ENCODE measurements at regions not wholly inside any gene's neighbourhood (a gene's known extent, or its start where the extent isn't known, plus 50 kb on each side); places are given as distances from the start of the nearest gene placed in this dataset.
"Not testable (repeated sequence)": the region's sequence is repeated elsewhere in the genome, so short reads cannot be mapped to it uniquely, and the experiment has no call there.

DNA sequence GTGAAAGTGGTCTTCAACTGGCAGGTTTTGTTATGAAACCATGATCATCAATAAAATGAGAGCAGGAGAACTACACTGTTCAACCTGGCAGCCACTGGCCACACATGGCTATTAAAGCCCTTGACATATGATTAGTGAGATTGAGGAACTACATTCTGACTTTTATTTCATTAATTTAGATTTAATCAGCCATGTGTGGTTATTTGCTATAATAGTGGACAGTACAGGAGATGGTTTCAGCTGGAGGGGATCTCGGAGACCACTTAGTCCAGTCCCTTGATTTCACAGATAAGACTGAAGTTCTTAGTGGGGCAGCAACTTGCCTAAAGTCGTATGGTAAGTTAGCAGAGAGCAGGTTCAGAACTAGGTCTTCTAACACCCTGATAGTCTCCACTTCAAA is 111.7 kb upstream of the BMPER start:
- Histone ChIP-seq H3K36me3 (replicated peaks; ENCODE audit: low read depth, low read length) (no peaks in the 10 kb centered on the region), H3K79me2 (ENCODE audit: low read length) (no peaks in the 10 kb centered on the region), H3K9me3 (ENCODE audit: insufficient read depth, low read length) (no peaks in the 10 kb centered on the region)

DNA sequence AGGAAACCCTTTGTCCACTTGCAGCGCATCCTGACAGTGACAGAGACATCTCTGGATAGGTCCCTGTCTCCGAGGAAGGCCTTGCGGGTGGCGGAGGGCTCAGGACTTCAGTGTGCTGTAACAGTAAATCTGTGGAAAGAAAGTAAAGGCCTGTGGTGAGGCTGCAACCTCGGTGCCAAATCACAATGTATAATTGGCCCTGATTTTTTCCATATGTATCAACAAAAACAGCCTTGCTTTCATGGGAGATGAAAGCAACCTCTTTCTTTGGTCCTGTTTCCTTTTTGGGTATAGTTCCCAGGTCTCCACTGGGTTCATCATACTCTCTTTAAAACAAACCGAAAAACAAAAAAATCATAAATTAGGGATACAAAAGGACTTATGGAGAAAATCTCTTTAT is 110.9 kb upstream of the BMPER start:
- Histone ChIP-seq H3K79me2 (ENCODE audit: low read length) (no peaks in the 10 kb centered on the region), H3K9me3 (ENCODE audit: insufficient read depth, low read length) (no peaks in the 10 kb centered on the region), H3K4me3 (ENCODE audit: low read length) (no peak overlapping the region), H3K27ac (ENCODE audit: low read length) (no peak overlapping the region), H3K36me3 (replicated peaks; ENCODE audit: low read depth, low read length) (no peaks in the 10 kb centered on the region), H3K4me2 (ENCODE audit: low read length) (no peak overlapping the region), H3K4me1 (ENCODE audit: low read length) (no peaks in the 10 kb centered on the region), H4K20me1 (ENCODE audit: insufficient read depth, low read length) (no peaks in the 10 kb centered on the region), H3K27me3 (ENCODE audit: low read depth, low read length) (no peaks in the 10 kb centered on the region), H3K9ac (ENCODE audit: low read length) (no peak overlapping the region), H2AFZ (ENCODE audit: low read depth, low read length) (no peak overlapping the region)
- TF ChIP-seq EZH2phosphoT487 (IDR thresholded peaks at IDR 0.05; ENCODE audit: low read depth) = no peak
- TF ChIP-seq, protein P1, sequence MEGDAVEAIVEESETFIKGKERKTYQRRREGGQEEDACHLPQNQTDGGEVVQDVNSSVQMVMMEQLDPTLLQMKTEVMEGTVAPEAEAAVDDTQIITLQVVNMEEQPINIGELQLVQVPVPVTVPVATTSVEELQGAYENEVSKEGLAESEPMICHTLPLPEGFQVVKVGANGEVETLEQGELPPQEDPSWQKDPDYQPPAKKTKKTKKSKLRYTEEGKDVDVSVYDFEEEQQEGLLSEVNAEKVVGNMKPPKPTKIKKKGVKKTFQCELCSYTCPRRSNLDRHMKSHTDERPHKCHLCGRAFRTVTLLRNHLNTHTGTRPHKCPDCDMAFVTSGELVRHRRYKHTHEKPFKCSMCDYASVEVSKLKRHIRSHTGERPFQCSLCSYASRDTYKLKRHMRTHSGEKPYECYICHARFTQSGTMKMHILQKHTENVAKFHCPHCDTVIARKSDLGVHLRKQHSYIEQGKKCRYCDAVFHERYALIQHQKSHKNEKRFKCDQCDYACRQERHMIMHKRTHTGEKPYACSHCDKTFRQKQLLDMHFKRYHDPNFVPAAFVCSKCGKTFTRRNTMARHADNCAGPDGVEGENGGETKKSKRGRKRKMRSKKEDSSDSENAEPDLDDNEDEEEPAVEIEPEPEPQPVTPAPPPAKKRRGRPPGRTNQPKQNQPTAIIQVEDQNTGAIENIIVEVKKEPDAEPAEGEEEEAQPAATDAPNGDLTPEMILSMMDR (IDR thresholded peaks at IDR 0.05; ENCODE audit: low read depth, low read length) = no peak

More for the DNA sequence above, 111.7 kb upstream of the BMPER start:
- TF ChIP-seq EZH2phosphoT487 (IDR thresholded peaks at IDR 0.05; ENCODE audit: low read depth) = no peak
- TF ChIP-seq, protein P1 (IDR thresholded peaks at IDR 0.05; ENCODE audit: low read depth, low read length) = no peak
- H3K4me1 ChIP-seq (ENCODE audit: low read length) = no peaks in the 10 kb centered on the region
- no peak overlapping the region for H3K4me3 ChIP-seq (ENCODE audit: low read length)
- H3K4me2 ChIP-seq (ENCODE audit: low read length) = no peak overlapping the region
- H3K27me3 ChIP-seq (ENCODE audit: low read depth, low read length) = no peaks in the 10 kb centered on the region
- H2AFZ ChIP-seq (ENCODE audit: low read depth, low read length) = no peak overlapping the region
- no peak overlapping the region for H3K27ac ChIP-seq (ENCODE audit: low read length)
- H4K20me1 ChIP-seq (ENCODE audit: insufficient read depth, low read length) = no peaks in the 10 kb centered on the region
- H3K9ac ChIP-seq (ENCODE audit: low read length) = no peak overlapping the region

DNA sequence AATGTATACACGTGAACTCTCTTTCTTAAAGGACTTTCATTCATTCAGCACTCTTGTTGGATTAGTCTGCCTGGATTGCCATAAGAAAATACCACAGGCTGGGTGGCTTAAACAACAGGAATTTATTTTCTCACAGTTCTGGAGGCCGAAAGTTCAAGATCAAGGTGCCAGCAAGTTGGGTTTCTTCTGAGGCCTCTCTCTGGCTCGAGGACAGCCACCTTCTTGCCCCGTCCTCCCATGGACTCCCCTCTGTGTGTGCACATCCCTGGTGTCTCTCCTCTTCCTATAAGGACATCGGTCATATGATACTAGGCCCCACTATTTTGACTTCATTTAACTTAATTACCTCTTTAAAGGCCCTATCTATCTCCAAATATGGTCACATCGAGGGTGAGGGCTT is 110.4 kb upstream of the BMPER start:
- Histone ChIP-seq H3K9me3 (ENCODE audit: insufficient read depth, low read length) (no peaks in the 10 kb centered on the region), H2AFZ (ENCODE audit: low read depth, low read length) (no peak overlapping the region), H3K4me1 (ENCODE audit: low read length) (no peaks in the 10 kb centered on the region)

DNA sequence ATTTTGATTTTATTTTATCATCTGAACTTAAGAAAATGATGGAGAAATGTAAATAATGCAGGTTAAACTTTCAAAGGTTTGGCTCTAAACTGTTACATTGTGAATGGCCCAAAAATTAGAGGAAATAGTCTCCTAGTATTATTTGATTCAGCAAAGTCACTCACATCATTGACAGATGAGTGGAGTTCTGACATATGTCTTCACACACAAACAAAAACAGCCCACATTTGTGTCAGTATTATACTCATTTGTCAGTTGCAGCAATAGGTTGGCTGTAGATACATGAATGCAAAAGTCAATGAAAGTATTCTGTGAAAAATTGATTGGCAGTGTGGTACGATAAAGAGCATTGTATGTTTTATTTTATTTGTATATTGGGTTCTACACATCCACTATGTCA is 108.8 kb upstream of the BMPER start:
- no peak overlapping the region for H2AFZ ChIP-seq (ENCODE audit: low read depth, low read length)
- no peaks in the 10 kb centered on the region for H3K79me2 ChIP-seq (ENCODE audit: low read length)

More for the DNA sequence above, 110.4 kb upstream of the BMPER start:
- Histone ChIP-seq H3K27me3 (ENCODE audit: low read depth, low read length) (no peaks in the 10 kb centered on the region), H3K27ac (ENCODE audit: low read length) (no peak overlapping the region), H3K9ac (ENCODE audit: low read length) (no peak overlapping the region), H4K20me1 (ENCODE audit: insufficient read depth, low read length) (no peaks in the 10 kb centered on the region), H3K4me3 (ENCODE audit: low read length) (no peak overlapping the region), H3K4me2 (ENCODE audit: low read length) (no peak overlapping the region), H3K36me3 (replicated peaks; ENCODE audit: low read depth, low read length) (no peaks in the 10 kb centered on the region), H3K79me2 (ENCODE audit: low read length) (no peaks in the 10 kb centered on the region)
- no peak for TF ChIP-seq EZH2phosphoT487 (IDR thresholded peaks at IDR 0.05; ENCODE audit: low read depth)
- TF ChIP-seq, protein P1 (IDR thresholded peaks at IDR 0.05; ENCODE audit: low read depth, low read length) = no peak

DNA sequence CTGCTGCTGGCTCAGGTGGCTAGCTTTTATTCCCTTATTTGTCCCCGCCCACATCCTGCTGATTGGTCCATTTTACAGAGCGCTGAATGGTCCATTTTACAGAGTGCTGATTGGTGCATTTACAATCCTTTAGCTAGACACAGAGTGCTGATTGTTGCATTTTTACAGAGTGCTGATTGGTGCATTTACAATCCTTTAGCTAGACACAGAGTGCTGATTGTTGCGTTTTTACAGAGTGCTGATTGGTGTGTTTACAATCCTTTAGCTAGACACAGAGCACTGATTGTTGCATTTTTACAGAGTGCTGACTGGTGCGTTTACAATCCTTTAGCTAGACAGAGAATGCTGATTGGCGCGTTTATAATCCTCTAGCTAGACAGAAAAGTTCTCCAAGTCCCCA is 107.8 kb upstream of the BMPER start:
- not testable (repeated sequence) for H3K27ac ChIP-seq (ENCODE audit: low read length); H3K79me2 ChIP-seq (ENCODE audit: low read length); H3K4me3 ChIP-seq (ENCODE audit: low read length); H3K4me2 ChIP-seq (ENCODE audit: low read length); H3K36me3 ChIP-seq (replicated peaks; ENCODE audit: low read depth, low read length); H3K9me3 ChIP-seq (ENCODE audit: insufficient read depth, low read length); H3K27me3 ChIP-seq (ENCODE audit: low read depth, low read length); H3K4me1 ChIP-seq (ENCODE audit: low read length); H4K20me1 ChIP-seq (ENCODE audit: insufficient read depth, low read length); H2AFZ ChIP-seq (ENCODE audit: low read depth, low read length); H3K9ac ChIP-seq (ENCODE audit: low read length)

More for the DNA sequence above, 108.8 kb upstream of the BMPER start:
- TF ChIP-seq, protein P1 (IDR thresholded peaks at IDR 0.05; ENCODE audit: low read depth, low read length) = no peak
- no peak for TF ChIP-seq EZH2phosphoT487 (IDR thresholded peaks at IDR 0.05; ENCODE audit: low read depth)
- H3K4me3 ChIP-seq (ENCODE audit: low read length) = no peak overlapping the region
- H3K9ac ChIP-seq (ENCODE audit: low read length) = no peak overlapping the region
- no peaks in the 10 kb centered on the region for H3K4me1 ChIP-seq (ENCODE audit: low read length)
- H3K27ac ChIP-seq (ENCODE audit: low read length) = no peak overlapping the region
- no peak overlapping the region for H3K4me2 ChIP-seq (ENCODE audit: low read length)
- no peaks in the 10 kb centered on the region for H3K27me3 ChIP-seq (ENCODE audit: low read depth, low read length)
- H3K36me3 ChIP-seq (replicated peaks; ENCODE audit: low read depth, low read length) = no peaks in the 10 kb centered on the region
- H4K20me1 ChIP-seq (ENCODE audit: insufficient read depth, low read length) = no peaks in the 10 kb centered on the region
- no peaks in the 10 kb centered on the region for H3K9me3 ChIP-seq (ENCODE audit: insufficient read depth, low read length)

Data from OCI-LY3 (cell line).